Loucy (cell line): ENCODE measurements at regions not wholly inside any gene's neighbourhood (a gene's known extent, or its start where the extent isn't known, plus 50 kb on each side); places are given as distances from the start of the nearest gene placed in this dataset.

Experiments
- H2AFZ ChIP-seq: fragments of 200-600 bp; sonication (generic); 2 replicates; pipeline ENCODE4 v1.6.0; 2016; ENCODE audit warnings: antibody characterized with exemption, mild to moderate bottlenecking, low read length, moderate library complexity
- H3F3A ChIP-seq: fragments of 200-600 bp; 2 replicates; pipeline ENCODE4 v1.6.0; 2016; ENCODE audit warnings: antibody characterized with exemption, low read depth, mild to moderate bottlenecking
- H3K27me3 ChIP-seq: fragments of 200-600 bp; sonication (generic); 2 replicates; pipeline ENCODE4 v1.6.1; 2014; ENCODE audit warnings: low read length, mild to moderate bottlenecking; ENCODE audit not compliant: insufficient read depth, poor library complexity, severe bottlenecking
- H3K36me3 ChIP-seq: fragments of 200-600 bp; sonication (generic); 2 replicates; pipeline ENCODE4 v1.6.1; 2016; ENCODE audit warnings: low read length; ENCODE audit not compliant: insufficient read depth
- H3K4me1 ChIP-seq: fragments of 200-600 bp; sonication (generic); 2 replicates; pipeline ENCODE4 v1.5.1; 2014; ENCODE audit warnings: low read length, mild to moderate bottlenecking; ENCODE audit not compliant: insufficient read depth, poor library complexity, severe bottlenecking
- H3K4me2 ChIP-seq: fragments of 200-600 bp; sonication (generic); 2 replicates; pipeline ENCODE4 v1.6.0; 2014; ENCODE audit warnings: antibody characterized with exemption, low read length, low read depth, mild to moderate bottlenecking; ENCODE audit not compliant: poor library complexity, severe bottlenecking
- H3K4me3 ChIP-seq: fragments of 200-600 bp; sonication (generic); 2 replicates; pipeline ENCODE4 v1.5.1; 2014; ENCODE audit warnings: low read length, mild to moderate bottlenecking, mixed read lengths; ENCODE audit not compliant: poor library complexity, severe bottlenecking
- H3K79me2 ChIP-seq: fragments of 200-600 bp; sonication (generic); 2 replicates; pipeline ENCODE4 v1.6.1; 2014; ENCODE audit warnings: low read length; ENCODE audit not compliant: insufficient read depth
- H3K9ac ChIP-seq: fragments of 200-600 bp; sonication (generic); 2 replicates; pipeline ENCODE4 v1.6.0; 2014; ENCODE audit warnings: mild to moderate bottlenecking, low read depth, low read length, moderate library complexity; ENCODE audit not compliant: poor library complexity, severe bottlenecking
- H3K9me2 ChIP-seq: fragments of 200-600 bp; sonication (generic); replicated peaks from 2 replicates; pipeline ENCODE4 v1.6.1; 2016; ENCODE audit warnings: low read depth, low read length, mixed read lengths
- H3K9me3 ChIP-seq: fragments of 200-600 bp; sonication (generic); 2 replicates; pipeline ENCODE4 v1.6.1; 2014; ENCODE audit warnings: mild to moderate bottlenecking, antibody characterized with exemption, low read length, low read depth; ENCODE audit not compliant: insufficient read depth
- H4K20me1 ChIP-seq: fragments of 200-600 bp; sonication (generic); 2 replicates; pipeline ENCODE4 v1.6.0; 2014; ENCODE audit warnings: antibody characterized with exemption, low read length, mild to moderate bottlenecking; ENCODE audit not compliant: insufficient read depth, poor library complexity, severe bottlenecking
- CTCF ChIP-seq: fragments of 200-600 bp; sonication (generic); conservative IDR thresholded peaks from 2 replicates; pipeline ENCODE4 v1.5.1; 2014; ENCODE audit warnings: mild to moderate bottlenecking, antibody characterized with exemption, low read length
- EZH2phosphoT487 ChIP-seq: fragments of 200-600 bp; IDR thresholded peaks from 2 replicates; pipeline ENCODE4 v1.6.1; 2018; ENCODE audit warnings: antibody characterized with exemption, mild to moderate bottlenecking, moderate library complexity, borderline replicate concordance

DNA sequence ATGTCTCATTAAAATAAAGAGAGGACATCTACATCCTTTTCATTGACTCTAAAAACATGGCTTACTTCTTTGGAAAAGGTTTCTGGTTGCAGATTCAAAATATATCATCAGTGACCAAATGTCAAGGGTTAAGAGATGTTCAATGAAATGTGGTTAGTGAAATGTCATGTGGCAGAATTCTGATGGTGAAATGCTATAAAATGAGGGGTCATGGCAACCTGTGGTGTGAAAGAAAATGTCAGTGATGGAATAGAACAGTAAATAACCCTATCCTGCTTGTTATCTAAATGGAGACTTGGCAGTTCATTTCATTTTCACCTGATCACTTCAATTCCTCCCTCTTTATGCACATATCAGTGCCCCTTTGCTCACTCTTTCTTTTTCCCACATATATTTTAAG is 79.4 kb downstream of the TFPI2 start:
- Histone ChIP-seq H3K9ac (no peak overlapping the region), H3K4me1 (no peaks in the 10 kb centered on the region), H3K4me2 (no peak overlapping the region), H3K9me3 (no peaks in the 10 kb centered on the region), H3K4me3 (no peak overlapping the region), H2AFZ (no peak overlapping the region), H3K79me2 (no peaks in the 10 kb centered on the region), H3K9me2 (no peaks in the 10 kb centered on the region), H3K27me3 (no peaks in the 10 kb centered on the region), H3K36me3 (no peaks in the 10 kb centered on the region), H4K20me1 (no peaks in the 10 kb centered on the region), H3F3A (no peaks in the 10 kb centered on the region)
- no peak for TF ChIP-seq CTCF
- TF ChIP-seq EZH2phosphoT487, result no peak

- Histone ChIP-seq H3K4me2 (no peak overlapping the region), H3K9me2 (no peaks in the 10 kb centered on the region), H3K79me2 (no peaks in the 10 kb centered on the region), H3K36me3 (no peaks in the 10 kb centered on the region), H3K27me3 (no peaks in the 10 kb centered on the region), H3K9ac (no peak overlapping the region), H3K4me3 (no peak overlapping the region), H3K4me1 (no peaks in the 10 kb centered on the region), H4K20me1 (no peaks in the 10 kb centered on the region), H2AFZ (no peak overlapping the region), H3K9me3 (no peaks in the 10 kb centered on the region), H3F3A (no peaks in the 10 kb centered on the region)
- TF ChIP-seq CTCF, result no peak
- TF ChIP-seq EZH2phosphoT487, result no peak
These were observed 80.0 kb downstream of the TFPI2 start for GRCh38 chr7:93810561-93810960.

- no peak overlapping the region for H3K4me3 ChIP-seq
- TF ChIP-seq CTCF (no peak), EZH2phosphoT487 (no peak)
- no peaks in the 10 kb centered on the region for H3K27me3 ChIP-seq
- no peaks in the 10 kb centered on the region for H3K4me1 ChIP-seq
- no peaks in the 10 kb centered on the region for H4K20me1 ChIP-seq
- no peak overlapping the region for H3K9ac ChIP-seq
- no peaks in the 10 kb centered on the region for H3K9me2 ChIP-seq
- H3K9me3 ChIP-seq, result no peaks in the 10 kb centered on the region
- no peaks in the 10 kb centered on the region for H3K36me3 ChIP-seq
- no peak overlapping the region for H2AFZ ChIP-seq
- no peaks in the 10 kb centered on the region; the same call in 1 of the 2 replicates for H3F3A ChIP-seq
- H3K4me2 ChIP-seq, result no peak overlapping the region
- no peaks in the 10 kb centered on the region for H3K79me2 ChIP-seq
These were observed 85.8 kb downstream of the TFPI2 start for GRCh38 chr7:93804726-93805125.
